ENCODE measurements at regions not wholly inside any gene's neighbourhood (a gene's known extent, or its start where the extent isn't known, plus 50 kb on each side); places are given as distances from the start of the nearest gene placed in this dataset.
"Not testable (repeated sequence)": the region's sequence is repeated elsewhere in the genome, so short reads cannot be mapped to it uniquely, and the experiment has no call there.

GRCh38 chr12:33945438-33945784 lies 76.9 kb upstream of the ALG10 start:
- DNase-seq (no peak), ATAC-seq (no peak)
- Histone ChIP-seq H3K4me1 (no peaks in the 10 kb centered on the region), H3K27me3 (no peaks in the 10 kb centered on the region), H3K36me3 (no peaks in the 10 kb centered on the region), H3K27ac (no peak overlapping the region), H3K9me3 (peaks cover 0 to 27% (median 19%) of the 10 kb centered on the region in 11 donors), H3K4me3 (no peak overlapping the region)
- 66 to 77% methylated on average over 6 of the region's 6 CpGs for WGBS, 2 donors
- intact Hi-C loops (cut with DNase I), result no loop called here
- TF ChIP-seq, protein P1, sequence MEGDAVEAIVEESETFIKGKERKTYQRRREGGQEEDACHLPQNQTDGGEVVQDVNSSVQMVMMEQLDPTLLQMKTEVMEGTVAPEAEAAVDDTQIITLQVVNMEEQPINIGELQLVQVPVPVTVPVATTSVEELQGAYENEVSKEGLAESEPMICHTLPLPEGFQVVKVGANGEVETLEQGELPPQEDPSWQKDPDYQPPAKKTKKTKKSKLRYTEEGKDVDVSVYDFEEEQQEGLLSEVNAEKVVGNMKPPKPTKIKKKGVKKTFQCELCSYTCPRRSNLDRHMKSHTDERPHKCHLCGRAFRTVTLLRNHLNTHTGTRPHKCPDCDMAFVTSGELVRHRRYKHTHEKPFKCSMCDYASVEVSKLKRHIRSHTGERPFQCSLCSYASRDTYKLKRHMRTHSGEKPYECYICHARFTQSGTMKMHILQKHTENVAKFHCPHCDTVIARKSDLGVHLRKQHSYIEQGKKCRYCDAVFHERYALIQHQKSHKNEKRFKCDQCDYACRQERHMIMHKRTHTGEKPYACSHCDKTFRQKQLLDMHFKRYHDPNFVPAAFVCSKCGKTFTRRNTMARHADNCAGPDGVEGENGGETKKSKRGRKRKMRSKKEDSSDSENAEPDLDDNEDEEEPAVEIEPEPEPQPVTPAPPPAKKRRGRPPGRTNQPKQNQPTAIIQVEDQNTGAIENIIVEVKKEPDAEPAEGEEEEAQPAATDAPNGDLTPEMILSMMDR (IDR thresholded peaks at IDR 0.05), result no peak

DNA sequence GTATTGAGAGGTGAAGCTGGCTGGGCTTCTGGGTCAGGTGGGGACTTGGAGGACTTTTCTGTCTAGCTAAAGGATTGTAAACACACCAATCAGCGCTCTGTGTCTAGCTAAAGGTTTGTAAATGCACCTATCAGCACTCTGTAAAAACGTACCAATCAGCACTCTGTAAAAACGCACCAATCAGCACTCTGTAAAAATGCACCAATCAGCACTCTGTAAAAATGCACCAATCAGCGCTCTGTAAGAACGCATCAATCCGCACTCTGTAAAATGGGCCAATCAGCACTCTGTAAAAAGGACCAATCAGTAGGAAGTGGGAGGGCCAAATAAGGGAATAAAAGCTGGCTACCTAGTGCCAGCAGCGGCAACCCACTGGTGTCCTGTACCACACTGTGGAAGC lies 56.1 kb upstream of the ALG10 start:
- not testable (repeated sequence) for H3K4me1 ChIP-seq, DNase-seq

GRCh38 chr12:33967760-33968159 lies 54.5 kb upstream of the ALG10 start:
- ATAC-seq, result no peak
- intact Hi-C loops (cut with DNase I), result no loop called here

More for the DNA sequence above, 56.1 kb upstream of the ALG10 start:
- H3K36me3 ChIP-seq; intact Hi-C loops (cut with DNase I); ATAC-seq; H3K27ac ChIP-seq; H3K9me3 ChIP-seq; H3K4me3 ChIP-seq; H3K27me3 ChIP-seq: not testable (repeated sequence)
- WGBS, 2 donors, result 91% methylated on average over 7 of the region's 7 CpGs

More at GRCh38 chr12:33967760-33968159, 54.5 kb upstream of the ALG10 start:
- Histone ChIP-seq H3K4me1 (no peaks in the 10 kb centered on the region), H3K36me3 (no peaks in the 10 kb centered on the region), H3K9me3 (peaks cover 0 to 5% (median under 1%) of the 10 kb centered on the region in 11 donors), H3K27ac (no peak overlapping the region), H3K4me3 (no peak overlapping the region), H3K27me3 (no peaks in the 10 kb centered on the region)
- WGBS, 2 donors, result 48 to 53% methylated on average over 1 of the region's 1 CpG
- TF ChIP-seq, protein P1 (IDR thresholded peaks at IDR 0.05), result no peak
- DNase-seq, result no peak

All from heart right ventricle (tissue), 16 donors.